ENCODE measurements at regions not wholly inside any gene's neighbourhood (a gene's known extent, or its start where the extent isn't known, plus 50 kb on each side); places are given as distances from the start of the nearest gene placed in this dataset.

DNA sequence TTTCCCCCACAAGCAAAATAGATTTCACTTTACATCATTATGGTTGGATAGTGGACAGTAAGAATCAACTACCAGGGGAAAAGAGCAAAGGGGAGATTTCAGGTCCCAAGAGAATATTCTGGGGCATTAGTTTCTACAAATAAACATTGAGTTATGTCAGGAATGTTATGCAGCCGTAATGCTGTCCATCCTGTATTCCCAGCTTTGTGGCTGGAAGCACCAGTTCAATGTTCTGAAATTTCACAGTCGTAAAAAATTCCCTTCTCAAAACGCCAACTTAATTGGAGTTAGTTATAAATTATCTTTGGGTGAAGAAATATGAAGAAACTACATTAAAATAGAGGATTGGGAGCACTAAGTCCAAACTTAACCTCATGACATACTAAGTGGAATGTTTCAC is 141.5 kb upstream of the FIGN start:
- Histone ChIP-seq H3K4me3 (no peak overlapping the region), H3K9me3 (no peaks in the 10 kb centered on the region), H3K27ac (no peak overlapping the region), H3K4me1 (no peaks in the 10 kb centered on the region), H3K27me3 (no peaks in the 10 kb centered on the region), H3K36me3 (no peaks in the 10 kb centered on the region)
- TF ChIP-seq EP300 (IDR thresholded peaks at IDR 0.05) (no peak), POLR2AphosphoS5 (IDR thresholded peaks at IDR 0.05) (no peak), POLR2A (IDR thresholded peaks at IDR 0.05) (no peak)
- TF ChIP-seq, protein P1, sequence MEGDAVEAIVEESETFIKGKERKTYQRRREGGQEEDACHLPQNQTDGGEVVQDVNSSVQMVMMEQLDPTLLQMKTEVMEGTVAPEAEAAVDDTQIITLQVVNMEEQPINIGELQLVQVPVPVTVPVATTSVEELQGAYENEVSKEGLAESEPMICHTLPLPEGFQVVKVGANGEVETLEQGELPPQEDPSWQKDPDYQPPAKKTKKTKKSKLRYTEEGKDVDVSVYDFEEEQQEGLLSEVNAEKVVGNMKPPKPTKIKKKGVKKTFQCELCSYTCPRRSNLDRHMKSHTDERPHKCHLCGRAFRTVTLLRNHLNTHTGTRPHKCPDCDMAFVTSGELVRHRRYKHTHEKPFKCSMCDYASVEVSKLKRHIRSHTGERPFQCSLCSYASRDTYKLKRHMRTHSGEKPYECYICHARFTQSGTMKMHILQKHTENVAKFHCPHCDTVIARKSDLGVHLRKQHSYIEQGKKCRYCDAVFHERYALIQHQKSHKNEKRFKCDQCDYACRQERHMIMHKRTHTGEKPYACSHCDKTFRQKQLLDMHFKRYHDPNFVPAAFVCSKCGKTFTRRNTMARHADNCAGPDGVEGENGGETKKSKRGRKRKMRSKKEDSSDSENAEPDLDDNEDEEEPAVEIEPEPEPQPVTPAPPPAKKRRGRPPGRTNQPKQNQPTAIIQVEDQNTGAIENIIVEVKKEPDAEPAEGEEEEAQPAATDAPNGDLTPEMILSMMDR (IDR thresholded peaks at IDR 0.05): no peak
- WGBS: 29% methylated on average over 3 of the region's 3 CpGs
- DNase-seq (ENCODE audit: low spot score in 2 of 2): no peak

DNA sequence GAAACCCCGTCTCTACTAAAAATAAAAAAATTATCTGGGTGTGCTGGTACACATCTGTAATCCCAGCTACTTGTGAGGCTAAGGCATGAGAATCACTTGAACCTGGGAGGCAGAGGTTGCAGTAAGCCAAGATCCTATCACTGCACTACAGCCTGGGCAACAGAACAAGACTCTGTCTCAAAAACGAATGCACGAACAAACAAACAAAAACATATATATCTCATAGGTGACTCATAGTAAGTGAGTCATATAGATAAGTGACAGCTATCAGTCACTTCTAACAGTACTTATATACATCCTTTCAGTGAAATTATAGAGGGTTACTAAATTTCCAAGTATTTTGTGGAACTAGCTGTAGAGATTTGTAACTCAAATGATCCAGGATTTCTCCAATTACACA is 127.3 kb upstream of the FIGN start:
- Histone ChIP-seq H3K27ac (no peak overlapping the region), H3K4me3 (no peak overlapping the region), H3K4me1 (no peaks in the 10 kb centered on the region), H3K27me3 (no peaks in the 10 kb centered on the region), H3K36me3 (no peaks in the 10 kb centered on the region), H3K9me3 (no peaks in the 10 kb centered on the region)
- no peak for TF ChIP-seq EP300 (IDR thresholded peaks at IDR 0.05)
- TF ChIP-seq, protein P1 (IDR thresholded peaks at IDR 0.05): no peak
- DNase-seq (ENCODE audit: low spot score in 2 of 2): no peak
- whole genome bisulfite sequencing: 81% methylated on average over 3 of the region's 3 CpGs

DNA sequence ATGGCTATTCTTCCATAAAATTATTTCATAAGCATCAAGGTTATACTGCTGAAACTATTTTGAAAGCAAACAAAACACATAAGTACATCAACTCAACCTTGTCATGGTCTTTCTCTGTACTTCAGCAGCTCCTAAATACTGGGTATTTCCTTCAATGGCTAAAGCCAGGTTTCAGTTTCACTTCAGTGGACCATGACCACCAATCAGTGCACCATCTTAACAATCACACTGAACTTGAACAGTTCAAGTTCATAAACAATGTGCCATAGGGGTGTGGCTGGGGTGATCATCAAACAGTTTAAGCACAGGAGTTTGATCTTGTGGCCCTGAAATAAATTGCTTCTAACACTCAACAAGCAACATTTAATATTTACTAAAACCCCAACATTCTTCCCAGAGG is 124.1 kb upstream of the FIGN start:
- TF ChIP-seq POLR2A (IDR thresholded peaks at IDR 0.05): no peak
- no peak for TF ChIP-seq POLR2AphosphoS5 (IDR thresholded peaks at IDR 0.05)
- TF ChIP-seq, protein P1 (IDR thresholded peaks at IDR 0.05): no peak
- no peak for TF ChIP-seq EP300 (IDR thresholded peaks at IDR 0.05)
- H3K27ac ChIP-seq: no peak overlapping the region
- H3K27me3 ChIP-seq: no peaks in the 10 kb centered on the region
- DNase-seq (ENCODE audit: low spot score in 2 of 2): no peak
- no peak overlapping the region for H3K4me3 ChIP-seq
- no peaks in the 10 kb centered on the region for H3K4me1 ChIP-seq
- no peaks in the 10 kb centered on the region for H3K36me3 ChIP-seq
- H3K9me3 ChIP-seq: no peaks in the 10 kb centered on the region

DNA sequence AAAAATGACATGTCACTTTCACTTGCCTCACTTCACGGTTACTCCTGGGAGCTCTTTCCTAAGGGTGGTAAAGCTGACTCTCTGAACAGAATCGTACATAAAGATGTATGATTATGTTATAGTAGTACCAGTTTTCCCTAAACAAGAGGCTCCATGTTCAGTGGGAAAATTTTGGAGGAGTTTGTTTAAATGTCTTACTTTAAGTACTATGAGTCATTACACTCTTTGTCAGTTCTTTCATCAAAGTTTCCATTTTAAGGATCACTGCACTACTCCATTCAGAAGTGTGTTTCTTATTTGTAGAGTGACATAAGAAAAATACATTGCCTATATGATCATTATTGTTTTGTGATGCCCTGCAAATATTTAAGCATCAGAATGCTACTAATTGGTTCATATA is 121.1 kb upstream of the FIGN start:
- WGBS: 50% methylated on average over 2 of the region's 2 CpGs
- H3K4me1 ChIP-seq: no peaks in the 10 kb centered on the region
- H3K9me3 ChIP-seq: no peaks in the 10 kb centered on the region
- no peaks in the 10 kb centered on the region for H3K36me3 ChIP-seq
- TF ChIP-seq EP300 (IDR thresholded peaks at IDR 0.05) (no peak), POLR2A (IDR thresholded peaks at IDR 0.05) (no peak), POLR2AphosphoS5 (IDR thresholded peaks at IDR 0.05) (no peak)
- TF ChIP-seq, protein P1 (IDR thresholded peaks at IDR 0.05): no peak
- no peak overlapping the region for H3K27ac ChIP-seq
- DNase-seq (ENCODE audit: low spot score in 2 of 2): no peak
- no peak overlapping the region for H3K4me3 ChIP-seq
- H3K27me3 ChIP-seq: no peaks in the 10 kb centered on the region

DNA sequence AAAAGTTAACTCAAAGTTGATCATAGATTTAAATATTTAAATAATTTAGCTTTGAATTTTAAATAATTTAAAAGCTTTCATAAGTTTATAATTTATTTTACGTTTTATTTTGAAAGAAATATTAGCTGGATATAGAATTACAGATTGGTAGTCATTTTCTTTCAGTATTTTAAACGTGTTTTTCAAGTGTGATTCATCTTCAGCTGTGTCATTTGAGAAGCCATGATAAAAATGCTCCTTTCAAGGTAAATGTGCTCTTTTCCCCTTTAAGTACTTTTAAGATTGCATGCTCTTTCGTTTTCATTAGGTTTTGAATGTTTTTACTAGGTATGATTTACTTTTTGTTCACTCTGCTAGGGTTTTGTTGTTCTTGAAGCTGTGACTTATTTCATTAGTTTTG is 116.8 kb upstream of the FIGN start:
- DNase-seq (ENCODE audit: low spot score in 2 of 2): no peak
- H3K4me1 ChIP-seq: no peaks in the 10 kb centered on the region
- no peaks in the 10 kb centered on the region for H3K36me3 ChIP-seq
- no peak overlapping the region for H3K4me3 ChIP-seq
- WGBS: 40% methylated on average over 3 of the region's 3 CpGs
- no peak for TF ChIP-seq POLR2AphosphoS5 (IDR thresholded peaks at IDR 0.05)
- no peak for TF ChIP-seq POLR2A (IDR thresholded peaks at IDR 0.05)
- TF ChIP-seq, protein P1 (IDR thresholded peaks at IDR 0.05): no peak
- TF ChIP-seq EP300 (IDR thresholded peaks at IDR 0.05): no peak
- no peak overlapping the region for H3K27ac ChIP-seq
- no peaks in the 10 kb centered on the region for H3K27me3 ChIP-seq
- H3K9me3 ChIP-seq: no peaks in the 10 kb centered on the region

Measured in suprapubic skin (tissue), 4 donors.